ENCODE measurements at regions not wholly inside any gene's neighbourhood (a gene's known extent, or its start where the extent isn't known, plus 50 kb on each side); places are given as distances from the start of the nearest gene placed in this dataset.
"Not testable (repeated sequence)": the region's sequence is repeated elsewhere in the genome, so short reads cannot be mapped to it uniquely, and the experiment has no call there.

GRCh38 chr1:82139751-82140468 is 339.2 kb downstream of the ADGRL2 start:
- no peak for DNase-seq (ENCODE audit: low spot score)

DNA sequence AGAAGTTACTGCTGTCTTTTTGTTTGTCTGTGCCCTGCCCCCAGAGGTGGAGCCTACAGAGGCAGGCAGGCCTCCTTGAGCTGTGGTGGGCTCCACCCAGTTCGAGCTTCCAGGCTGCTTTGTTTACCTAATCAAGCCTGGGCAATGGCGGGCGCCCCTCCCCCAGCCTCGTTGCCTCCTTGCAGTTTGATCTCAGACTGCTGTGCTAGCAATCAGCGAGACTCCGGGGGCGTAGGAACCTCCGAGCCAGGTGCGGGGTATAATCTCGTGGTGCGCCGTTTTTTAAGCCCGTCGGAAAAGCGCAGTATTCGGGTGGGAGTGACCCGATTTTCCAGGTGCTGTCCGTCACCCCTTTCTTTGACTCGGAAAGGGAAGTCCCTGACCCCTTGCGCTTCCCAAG is 335.6 kb downstream of the ADGRL2 start:
- not testable (repeated sequence) for DNase-seq (ENCODE audit: low spot score)

GRCh38 chr1:82125866-82126265 is 325.1 kb downstream of the ADGRL2 start:
- no peak for DNase-seq (ENCODE audit: low spot score)

GRCh38 chr1:82125119-82125518 is 324.4 kb downstream of the ADGRL2 start:
- DNase-seq (ENCODE audit: low spot score), result no peak

- no peak for DNase-seq (ENCODE audit: low spot score)
Measured at GRCh38 chr1:82121421-82121820, 320.7 kb downstream of the ADGRL2 start.

GRCh38 chr1:82116105-82116504 is 315.4 kb downstream of the ADGRL2 start:
- DNase-seq (ENCODE audit: low spot score), result no peak

DNA sequence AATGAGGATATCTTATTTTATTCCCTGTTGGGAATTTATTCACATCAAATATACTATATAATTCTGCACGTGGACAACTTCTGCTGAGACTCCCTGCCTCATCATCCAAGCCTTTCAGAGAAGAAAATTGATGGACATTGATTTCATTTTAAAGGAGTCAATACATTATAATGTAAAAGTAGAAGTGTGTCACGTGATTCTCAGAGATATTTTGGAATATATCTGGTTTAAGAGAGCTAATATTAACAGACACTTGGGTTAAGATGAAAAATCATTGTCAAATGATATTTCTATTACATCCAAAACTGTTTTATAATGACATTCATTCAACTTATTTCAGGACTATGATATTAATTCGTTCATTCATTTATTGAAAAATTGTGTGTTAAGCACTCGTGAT is 314.2 kb downstream of the ADGRL2 start:
- no peak for DNase-seq (ENCODE audit: low spot score)

DNA sequence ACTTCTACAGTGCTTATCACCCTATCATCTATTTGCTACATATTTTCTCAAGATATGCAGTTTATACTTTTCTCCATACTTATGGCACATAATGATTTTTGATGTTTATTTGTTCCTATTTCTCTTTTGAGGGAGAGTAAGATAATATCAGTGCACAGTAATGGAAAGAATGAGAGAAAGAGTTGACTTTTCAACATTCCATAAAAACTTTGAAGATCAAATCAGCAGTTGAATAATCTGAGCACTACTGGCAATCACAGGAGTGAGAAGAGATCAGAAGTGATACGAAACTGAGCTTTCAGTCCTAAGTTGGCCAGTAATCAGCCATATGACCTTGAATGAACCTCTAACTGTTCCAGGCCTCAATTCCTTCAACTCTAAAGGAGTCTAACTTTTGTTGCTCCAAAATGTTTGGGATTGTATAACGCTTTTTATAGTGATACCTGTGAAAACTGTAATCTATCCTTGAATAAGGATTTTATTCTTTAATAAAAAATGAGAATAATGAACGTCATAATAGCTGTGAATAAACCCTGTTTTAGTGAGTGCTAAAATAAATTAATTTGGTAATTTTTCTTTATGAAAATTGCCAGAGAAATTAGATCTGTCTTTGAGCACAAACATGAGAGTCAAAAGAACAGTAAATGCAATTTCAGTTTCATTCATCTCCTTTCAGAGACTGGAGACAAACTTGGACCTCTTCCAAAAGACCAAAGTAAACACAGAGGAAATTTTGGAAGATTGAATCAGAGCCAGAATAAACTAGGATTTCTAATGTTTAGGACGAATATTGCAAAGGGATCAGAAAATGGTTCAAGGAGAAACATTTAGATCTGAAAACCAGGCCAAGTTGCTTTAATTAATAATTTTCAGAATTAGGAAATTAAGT is 309.9 kb downstream of the ADGRL2 start:
- DNase-seq (ENCODE audit: low spot score), result no peak

DNA sequence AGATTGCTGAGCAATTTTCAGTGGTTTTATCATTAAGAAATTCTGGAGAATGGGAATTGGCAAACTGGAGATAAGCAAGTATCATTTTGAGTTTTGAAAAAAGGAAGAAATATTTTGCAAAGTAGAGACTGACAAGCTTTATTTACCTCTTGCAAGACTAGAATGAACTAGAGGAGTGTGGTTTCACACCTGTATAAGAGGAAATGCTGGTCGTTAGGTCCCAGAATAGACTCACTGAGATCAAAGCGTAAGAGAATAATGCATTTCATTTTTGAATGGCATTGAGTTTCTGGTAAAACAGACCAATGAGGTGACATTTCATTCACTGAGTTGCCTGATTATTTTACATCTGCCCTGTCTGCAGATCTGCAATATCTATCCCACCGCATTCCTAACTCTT is 308.1 kb downstream of the ADGRL2 start:
- no peak for DNase-seq (ENCODE audit: low spot score)

GRCh38 chr1:82106672-82107071 is 305.9 kb downstream of the ADGRL2 start:
- no peak for DNase-seq (ENCODE audit: low spot score)

- DNase-seq (ENCODE audit: low spot score), result no peak
Measured at GRCh38 chr1:82099170-82099569, 298.4 kb downstream of the ADGRL2 start.

DNA sequence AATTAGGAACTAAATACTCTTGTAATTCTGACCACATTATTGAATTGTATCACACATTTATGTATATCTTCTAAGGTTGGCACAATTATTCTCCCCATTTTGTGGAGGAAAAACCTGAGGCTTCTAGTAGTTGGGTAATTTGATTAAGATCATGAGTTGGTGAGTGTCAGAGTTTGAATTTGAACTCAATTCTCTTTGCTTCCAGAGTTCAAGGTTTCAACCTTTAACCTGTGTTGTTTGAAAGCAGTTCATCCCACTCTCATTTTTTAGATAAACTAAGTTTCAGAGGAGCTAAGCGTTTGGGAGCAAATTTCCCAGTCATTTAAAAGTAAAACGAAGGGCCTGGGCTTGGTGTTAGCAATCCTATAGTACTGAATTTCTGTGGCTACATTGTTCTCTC is 293.4 kb downstream of the ADGRL2 start:
- DNase-seq (ENCODE audit: low spot score), result no peak

DNA sequence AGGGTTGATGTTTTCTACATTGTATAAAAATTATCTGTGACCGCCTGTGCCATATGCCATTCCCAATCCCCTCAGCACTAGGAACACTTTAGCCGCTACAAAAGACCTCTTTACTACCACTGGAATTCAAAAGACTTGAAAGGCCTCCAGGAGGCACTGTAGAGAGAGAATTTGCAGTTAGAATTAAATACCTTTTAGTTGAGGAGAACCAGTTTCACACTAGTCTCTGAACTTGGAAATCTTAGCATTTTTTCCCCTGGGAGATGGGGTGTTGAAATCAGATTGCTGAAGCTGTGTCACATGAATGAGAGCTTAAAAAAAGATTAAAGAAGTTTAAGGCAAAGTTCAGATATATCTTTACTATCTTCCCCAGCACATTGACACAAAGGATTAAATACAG is 291.0 kb downstream of the ADGRL2 start:
- no peak for DNase-seq (ENCODE audit: low spot score)

DNA sequence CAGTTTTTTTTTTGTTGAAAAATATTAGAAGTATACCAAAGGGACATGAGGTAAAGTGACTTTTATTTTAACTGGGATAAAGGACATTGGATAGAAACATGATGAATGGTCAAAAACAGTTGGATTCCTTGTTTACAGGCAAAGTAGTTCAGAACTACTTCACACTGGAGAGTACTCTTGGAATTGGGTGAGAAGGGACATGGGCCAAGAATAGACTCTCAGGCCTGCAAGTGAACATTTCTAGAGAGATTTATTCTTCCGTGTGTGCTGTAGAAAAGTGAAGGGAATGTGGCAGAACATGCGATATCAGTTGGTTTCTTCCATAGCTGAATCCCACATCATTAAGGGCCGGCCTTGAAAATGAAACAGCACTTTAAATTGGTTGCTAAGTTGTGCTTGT is 290.5 kb downstream of the ADGRL2 start:
- no peak for DNase-seq (ENCODE audit: low spot score)

DNA sequence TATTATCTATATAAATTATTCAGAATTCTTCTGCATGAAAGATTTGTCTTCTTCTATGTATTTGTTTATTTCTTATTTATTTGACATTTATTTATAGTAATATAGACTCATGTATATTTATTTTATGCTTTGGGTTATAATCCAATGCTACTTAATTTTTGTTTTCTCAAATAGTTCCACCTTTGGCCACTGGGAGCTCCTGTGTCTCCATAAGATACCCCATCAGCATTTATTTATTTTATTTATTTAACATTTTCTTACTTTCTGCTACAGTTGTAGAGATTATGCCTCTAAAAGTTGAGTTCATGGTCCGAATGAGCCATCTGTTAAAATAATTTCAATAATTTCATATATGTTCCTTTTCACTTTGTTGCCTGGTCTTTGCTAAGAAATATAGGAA is 289.4 kb downstream of the ADGRL2 start:
- DNase-seq (ENCODE audit: low spot score), result peak; percentile 13

- DNase-seq (ENCODE audit: low spot score), result no peak
Measured at GRCh38 chr1:82086739-82087138, 286.0 kb downstream of the ADGRL2 start.

DNA sequence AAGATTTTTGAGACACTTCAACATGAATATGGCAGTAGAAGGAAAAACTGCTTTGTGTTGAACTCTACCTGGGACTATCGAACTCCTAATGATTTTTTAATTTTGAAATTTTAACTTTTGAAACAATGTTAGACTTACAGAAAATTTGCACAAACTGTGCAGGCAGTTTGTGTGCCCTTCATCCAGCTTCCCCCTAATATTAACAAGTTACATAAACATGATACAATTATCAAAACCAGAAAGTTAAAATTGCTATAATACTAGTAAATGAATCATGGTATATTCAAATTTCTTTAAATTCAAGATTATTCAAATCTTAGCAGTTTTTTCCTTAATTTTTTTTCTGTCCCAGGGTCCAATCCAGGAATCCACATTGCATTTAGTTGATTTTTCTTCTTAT is 278.9 kb downstream of the ADGRL2 start:
- no peak for DNase-seq (ENCODE audit: low spot score)

DNA sequence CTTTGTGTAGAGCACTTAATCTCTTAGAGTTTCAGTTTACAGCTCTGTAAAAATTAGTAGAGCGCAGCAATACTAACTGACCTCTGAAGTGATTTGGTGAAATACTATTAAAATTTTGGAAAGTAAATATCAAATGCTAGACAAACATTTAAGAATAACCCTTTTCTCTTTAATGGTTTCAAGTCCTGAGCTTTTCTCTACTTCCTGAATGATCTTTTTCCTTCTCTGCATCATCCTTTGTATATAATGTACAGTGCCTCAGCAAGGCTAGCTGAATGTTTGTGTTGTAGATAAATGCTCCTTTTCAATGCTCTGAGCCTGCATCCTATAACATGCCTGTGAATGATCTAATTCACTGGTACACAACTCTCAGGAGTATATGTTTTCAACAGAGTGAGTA is 272.9 kb downstream of the ADGRL2 start:
- DNase-seq (ENCODE audit: low spot score), result no peak

GRCh38 chr1:82073071-82073470 is 272.3 kb downstream of the ADGRL2 start:
- DNase-seq (ENCODE audit: low spot score), result no peak

- DNase-seq (ENCODE audit: low spot score), result no peak
Measured at GRCh38 chr1:82065916-82066315, 265.2 kb downstream of the ADGRL2 start.

DNA sequence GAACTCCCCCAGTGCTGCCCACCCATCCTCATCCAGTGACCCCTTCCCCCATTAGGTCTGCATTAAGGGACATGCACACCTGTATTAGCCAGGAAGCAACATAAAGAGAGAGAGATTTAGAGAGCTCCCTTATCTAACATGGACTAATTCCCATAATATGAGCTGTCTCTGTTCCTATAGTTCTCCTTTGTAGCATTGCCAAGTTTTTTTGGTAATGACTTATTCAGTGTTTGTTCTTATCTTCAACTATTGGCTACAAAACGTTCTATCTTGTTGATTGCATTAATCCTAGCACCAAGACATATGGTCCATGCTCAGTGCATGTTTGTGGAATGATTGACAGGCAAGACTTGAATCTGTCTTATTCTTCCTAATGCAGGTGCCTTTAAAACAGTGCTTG is 264.0 kb downstream of the ADGRL2 start:
- no peak for DNase-seq (ENCODE audit: low spot score)

DNA sequence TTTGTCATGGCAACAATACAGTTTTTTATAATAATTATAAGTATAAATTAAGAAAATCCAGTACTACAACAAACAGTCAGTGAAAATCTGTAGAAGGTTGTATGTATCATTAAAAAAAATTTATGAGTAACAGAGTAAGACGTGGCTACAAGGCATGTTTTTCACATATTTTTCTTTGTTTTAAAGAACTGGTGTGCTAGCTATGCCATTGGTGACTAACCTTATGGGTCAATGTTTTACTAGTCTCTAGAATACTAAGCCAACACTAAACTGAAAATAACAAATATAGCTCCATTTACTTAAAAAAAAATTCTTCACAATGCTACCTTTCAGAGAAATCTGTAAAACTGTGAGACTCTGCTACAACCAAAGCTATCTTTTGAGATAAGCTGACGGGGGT is 261.5 kb downstream of the ADGRL2 start:
- DNase-seq (ENCODE audit: low spot score), result no peak

DNA sequence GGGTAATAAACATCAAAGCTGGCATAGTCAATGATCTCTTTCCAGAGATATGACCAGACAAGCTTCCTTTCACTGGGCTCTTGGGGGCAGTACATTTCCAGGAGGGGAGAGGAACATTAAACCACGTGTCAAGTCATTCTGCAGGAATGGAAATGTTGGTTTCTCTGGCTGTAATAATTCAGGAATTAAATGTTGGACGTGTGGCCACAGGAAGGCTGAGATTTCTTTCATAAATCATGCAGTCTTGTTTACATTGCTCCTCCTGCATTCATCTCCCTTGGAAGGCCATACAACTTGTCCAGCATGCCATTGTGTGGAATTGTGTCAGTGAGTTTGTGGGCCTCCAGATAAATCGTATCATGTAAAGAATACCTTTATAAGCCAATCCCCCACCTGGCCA is 259.2 kb downstream of the ADGRL2 start:
- DNase-seq (ENCODE audit: low spot score), result no peak

DNA sequence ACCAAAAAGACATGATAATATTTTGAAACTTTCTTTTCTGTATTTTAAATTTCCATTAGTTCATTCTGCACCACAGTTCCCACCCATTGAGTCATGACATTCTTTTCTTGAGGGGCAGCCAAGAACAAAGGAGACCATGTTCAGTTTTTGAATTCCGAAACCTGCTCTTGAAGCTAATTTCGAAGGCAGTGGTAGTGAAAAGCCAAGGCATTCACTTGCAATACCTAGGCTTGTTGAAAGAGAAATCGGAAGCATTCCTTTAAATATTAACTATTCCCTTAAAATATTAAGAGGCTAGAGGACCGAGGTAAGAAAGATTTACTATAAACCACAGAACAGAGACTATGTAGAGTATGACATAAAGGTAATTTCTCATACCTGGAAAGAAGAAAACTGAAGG is 256.3 kb downstream of the ADGRL2 start:
- no peak for DNase-seq (ENCODE audit: low spot score)

Measured in NAMALWA (cell line).